ENCODE measurements at regions not wholly inside any gene's neighbourhood (a gene's known extent, or its start where the extent isn't known, plus 50 kb on each side); places are given as distances from the start of the nearest gene placed in this dataset.
"Not testable (repeated sequence)": the region's sequence is repeated elsewhere in the genome, so short reads cannot be mapped to it uniquely, and the experiment has no call there.

DNA sequence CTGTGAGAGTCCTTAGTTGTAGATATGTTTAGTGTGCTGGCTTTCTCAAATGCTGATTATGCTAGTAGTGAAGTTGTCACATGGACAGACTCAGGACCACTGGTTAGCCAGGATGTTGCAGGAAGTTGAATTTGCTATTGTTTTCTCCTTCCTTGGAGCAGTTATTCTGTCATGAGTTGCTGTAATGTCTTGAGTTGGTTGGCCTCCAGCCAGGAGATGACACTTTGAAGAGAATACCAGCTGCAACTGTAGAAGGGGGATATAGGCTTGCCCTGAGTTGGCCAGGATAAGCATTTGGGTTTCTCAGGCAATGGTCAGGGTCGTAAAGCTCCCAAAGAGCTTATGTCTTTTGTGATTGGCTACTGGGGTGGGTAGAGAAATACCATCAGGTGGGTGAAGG is 206.7 kb downstream of the ZNF621 start:
- H3K9me3 Mint-ChIP-seq: peaks cover 36% of the 10 kb centered on the region
- no peak overlapping the region for H3K27ac Mint-ChIP-seq
- no peak for ATAC-seq
- no peak overlapping the region for H3K4me3 Mint-ChIP-seq
- peaks cover 4% of the 10 kb centered on the region for H3K36me3 Mint-ChIP-seq (ENCODE audit: low read depth)
- H3K27me3 Mint-ChIP-seq: peaks cover 4% of the 10 kb centered on the region
- DNase-seq: no peak
- H3K4me1 Mint-ChIP-seq: no peaks in the 10 kb centered on the region

DNA sequence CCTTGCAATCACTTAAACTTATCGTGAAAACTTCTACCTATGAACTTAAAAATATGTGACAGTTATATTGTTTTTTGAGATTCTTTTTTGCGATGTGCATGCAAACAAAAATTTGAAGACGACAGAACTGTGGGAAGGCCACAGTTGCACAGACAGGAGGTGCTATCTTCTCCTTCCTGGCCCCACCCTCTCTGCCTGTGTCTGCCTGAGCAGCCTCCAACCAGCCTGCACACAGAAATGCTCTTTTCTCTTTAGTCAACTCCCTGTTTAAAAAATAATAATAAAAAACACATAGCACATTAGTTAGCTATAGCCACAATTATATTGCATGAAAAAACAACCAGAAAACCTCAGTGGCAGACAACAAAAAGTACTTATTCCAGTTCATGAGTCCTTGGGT is 212.2 kb downstream of the ZNF621 start:
- H3K4me3 Mint-ChIP-seq: no peak overlapping the region
- no peak for ATAC-seq
- H3K4me1 Mint-ChIP-seq: no peaks in the 10 kb centered on the region
- no peaks in the 10 kb centered on the region for H3K36me3 Mint-ChIP-seq (ENCODE audit: low read depth)
- no peak for DNase-seq
- H3K27me3 Mint-ChIP-seq: no peaks in the 10 kb centered on the region
- no peak overlapping the region for H3K27ac Mint-ChIP-seq
- peaks cover 8% of the 10 kb centered on the region for H3K9me3 Mint-ChIP-seq

- Mint-ChIP-seq H3K27ac (no peak overlapping the region), H3K36me3 (ENCODE audit: low read depth) (no peaks in the 10 kb centered on the region), H3K27me3 (no peaks in the 10 kb centered on the region), H3K9me3 (peaks cover 8% of the 10 kb centered on the region), H3K4me3 (no peak overlapping the region), H3K4me1 (no peaks in the 10 kb centered on the region)
- ATAC-seq: no peak
- DNase-seq: no peak
Measured at GRCh38 chr3:40737343-40737742, 212.6 kb downstream of the ZNF621 start.

- no peak overlapping the region for H3K27ac Mint-ChIP-seq
- H3K9me3 Mint-ChIP-seq: no peaks in the 10 kb centered on the region
- ATAC-seq: no peak
- no peaks in the 10 kb centered on the region for H3K4me1 Mint-ChIP-seq
- no peak for DNase-seq
- H3K4me3 Mint-ChIP-seq: no peak overlapping the region
- no peaks in the 10 kb centered on the region for H3K27me3 Mint-ChIP-seq
- H3K36me3 Mint-ChIP-seq (ENCODE audit: low read depth): no peaks in the 10 kb centered on the region
Measured at GRCh38 chr3:40739971-40740370, 215.2 kb downstream of the ZNF621 start.

DNA sequence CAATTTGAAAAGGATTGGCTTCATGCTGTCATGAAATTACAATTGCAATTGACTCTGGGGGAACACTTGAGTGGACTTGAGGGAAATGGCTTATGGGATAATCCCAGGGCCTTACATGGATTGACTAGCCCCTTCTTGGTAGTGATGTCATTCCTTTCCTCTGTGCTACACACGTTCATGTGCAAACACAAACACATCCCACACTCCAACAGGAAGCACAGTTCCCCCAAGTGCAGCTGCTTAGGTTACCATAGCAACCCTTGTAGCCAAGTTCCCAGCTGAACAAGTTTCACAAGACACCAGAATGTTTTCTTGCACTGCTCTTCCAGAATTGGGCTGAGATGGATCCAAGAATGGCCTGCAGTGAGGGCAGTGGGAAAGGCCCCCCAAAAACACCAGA is 217.0 kb downstream of the ZNF621 start:
- Mint-ChIP-seq H3K27me3 (peaks cover 5% of the 10 kb centered on the region), H3K27ac (no peak overlapping the region), H3K4me3 (no peak overlapping the region), H3K4me1 (no peaks in the 10 kb centered on the region), H3K36me3 (ENCODE audit: low read depth) (no peaks in the 10 kb centered on the region), H3K9me3 (no peaks in the 10 kb centered on the region)
- DNase-seq (no peak), ATAC-seq (no peak)

DNA sequence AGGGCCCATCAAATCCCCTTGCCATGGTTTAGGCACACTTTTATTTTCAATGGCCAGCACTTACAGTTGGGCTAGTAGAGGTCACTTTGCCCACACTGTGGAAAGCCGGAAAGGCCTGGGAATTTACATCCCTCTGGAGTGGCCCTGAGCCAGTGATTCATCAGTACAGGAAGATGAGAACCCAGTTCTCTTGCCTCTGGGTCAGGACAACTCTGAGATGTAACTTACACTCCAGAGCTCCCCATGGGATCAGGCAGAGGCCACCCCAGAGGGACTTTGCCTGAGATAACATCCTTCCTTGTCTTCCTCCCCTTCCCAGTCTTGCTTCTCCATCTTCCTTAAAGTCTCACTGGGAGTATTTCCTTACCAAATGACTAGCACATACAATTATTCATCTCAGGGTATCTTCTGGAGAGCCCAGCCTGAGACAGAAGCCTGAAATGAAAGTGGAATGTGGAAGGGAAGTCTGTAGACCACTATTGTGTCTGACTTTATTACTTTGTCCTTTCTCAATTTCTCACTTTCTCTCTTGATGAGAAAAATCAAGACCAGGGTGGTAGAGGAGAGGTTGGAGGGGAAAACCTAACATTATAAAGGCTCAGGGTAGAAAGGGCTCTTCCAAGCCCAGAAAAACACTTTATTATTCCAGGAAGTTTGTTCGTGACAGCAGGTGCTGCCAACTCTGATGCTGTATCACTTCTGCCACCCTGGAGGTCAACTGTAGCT is 220.8 kb downstream of the ZNF621 start:
- no peaks in the 10 kb centered on the region for H3K36me3 Mint-ChIP-seq (ENCODE audit: low read depth)
- ATAC-seq: no peak

GRCh38 chr3:40751666-40752065 is 226.9 kb downstream of the ZNF621 start:
- no peak for DNase-seq
- peaks cover 14% of the 10 kb centered on the region for H3K27me3 Mint-ChIP-seq
- no peak overlapping the region for H3K4me3 Mint-ChIP-seq
- no peak for ATAC-seq
- no peaks in the 10 kb centered on the region for H3K9me3 Mint-ChIP-seq
- no peak overlapping the region for H3K27ac Mint-ChIP-seq
- H3K36me3 Mint-ChIP-seq (ENCODE audit: low read depth): no peaks in the 10 kb centered on the region
- no peaks in the 10 kb centered on the region for H3K4me1 Mint-ChIP-seq

More for the DNA sequence above, 220.8 kb downstream of the ZNF621 start:
- Mint-ChIP-seq H3K27ac (no peak overlapping the region), H3K4me3 (no peak overlapping the region), H3K27me3 (peaks cover 7% of the 10 kb centered on the region), H3K4me1 (no peaks in the 10 kb centered on the region), H3K9me3 (no peaks in the 10 kb centered on the region)
- no peak for DNase-seq

DNA sequence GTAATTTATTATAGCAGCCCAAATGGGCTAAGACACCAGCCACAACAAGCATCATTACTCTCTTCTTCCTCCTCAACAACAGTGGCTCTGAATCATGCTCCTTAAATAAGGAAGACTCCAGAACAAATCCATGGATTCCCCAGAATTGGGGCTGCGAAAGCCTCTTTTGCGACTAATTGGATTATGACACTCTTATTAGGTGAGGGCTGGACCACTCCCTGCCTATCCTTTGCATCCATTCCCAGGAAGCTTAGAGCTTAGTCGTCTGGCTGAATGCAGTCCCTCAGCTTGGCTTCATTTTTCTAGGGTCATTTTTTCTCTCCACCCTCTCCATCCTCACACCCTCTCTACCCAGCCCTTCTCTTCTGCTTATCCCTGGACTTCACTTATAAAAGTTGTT is 227.7 kb downstream of the ZNF621 start:
- Mint-ChIP-seq H3K27me3 (peaks cover 14% of the 10 kb centered on the region), H3K4me1 (no peaks in the 10 kb centered on the region), H3K4me3 (no peak overlapping the region), H3K9me3 (no peaks in the 10 kb centered on the region), H3K27ac (no peak overlapping the region), H3K36me3 (ENCODE audit: low read depth) (no peaks in the 10 kb centered on the region)
- DNase-seq (no peak), ATAC-seq (no peak)

DNA sequence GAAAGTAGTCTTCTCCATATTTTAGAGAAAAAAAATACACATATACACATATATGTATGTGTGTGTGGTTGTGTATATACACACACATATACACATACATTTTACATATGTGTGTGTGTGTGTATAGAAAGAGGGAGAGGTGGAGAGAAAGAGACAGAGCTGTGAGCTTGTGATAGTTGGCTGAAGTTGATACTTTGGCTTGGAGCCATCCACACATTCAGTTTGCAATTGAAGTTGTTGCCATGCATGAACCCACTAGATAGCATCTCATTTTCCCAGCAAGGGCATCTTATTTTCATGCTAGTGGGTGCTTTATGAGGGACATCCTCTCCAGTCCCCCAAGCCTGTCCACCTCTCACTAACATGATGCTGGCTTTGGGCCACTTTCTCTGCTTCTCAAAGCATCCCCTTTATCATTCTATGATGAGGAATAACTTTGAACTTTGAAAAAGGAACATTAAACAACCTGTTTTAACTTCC is 228.6 kb downstream of the ZNF621 start:
- ATAC-seq (no peak), DNase-seq (no peak)
- Mint-ChIP-seq H3K4me3 (no peak overlapping the region), H3K36me3 (ENCODE audit: low read depth) (no peaks in the 10 kb centered on the region), H3K9me3 (no peaks in the 10 kb centered on the region), H3K4me1 (no peaks in the 10 kb centered on the region), H3K27me3 (peaks cover 16% of the 10 kb centered on the region), H3K27ac (no peak overlapping the region)

DNA sequence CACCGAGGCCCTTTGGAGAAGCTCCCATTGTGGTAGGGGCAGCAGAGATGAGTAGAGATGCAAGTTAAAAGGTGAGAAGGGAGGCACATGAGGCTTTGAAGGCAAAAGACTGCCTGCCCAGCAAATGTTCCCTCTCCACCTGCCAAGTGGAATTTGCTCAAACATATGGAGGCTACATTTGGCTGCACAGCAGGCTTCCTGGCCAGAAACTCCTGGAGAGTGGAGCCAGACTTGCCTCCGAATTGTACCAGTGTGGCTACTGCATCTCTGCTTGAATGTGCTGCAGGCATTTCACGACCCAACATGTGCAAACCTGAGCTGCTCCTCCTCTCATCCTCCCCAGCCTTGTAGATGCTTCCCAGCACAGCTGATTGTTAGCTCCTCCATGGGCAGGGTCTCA is 229.2 kb downstream of the ZNF621 start:
- Mint-ChIP-seq H3K4me1 (no peaks in the 10 kb centered on the region), H3K36me3 (ENCODE audit: low read depth) (no peaks in the 10 kb centered on the region), H3K27me3 (peaks cover 16% of the 10 kb centered on the region), H3K27ac (no peak overlapping the region), H3K9me3 (no peaks in the 10 kb centered on the region), H3K4me3 (no peak overlapping the region)
- no peak for ATAC-seq
- DNase-seq: no peak

DNA sequence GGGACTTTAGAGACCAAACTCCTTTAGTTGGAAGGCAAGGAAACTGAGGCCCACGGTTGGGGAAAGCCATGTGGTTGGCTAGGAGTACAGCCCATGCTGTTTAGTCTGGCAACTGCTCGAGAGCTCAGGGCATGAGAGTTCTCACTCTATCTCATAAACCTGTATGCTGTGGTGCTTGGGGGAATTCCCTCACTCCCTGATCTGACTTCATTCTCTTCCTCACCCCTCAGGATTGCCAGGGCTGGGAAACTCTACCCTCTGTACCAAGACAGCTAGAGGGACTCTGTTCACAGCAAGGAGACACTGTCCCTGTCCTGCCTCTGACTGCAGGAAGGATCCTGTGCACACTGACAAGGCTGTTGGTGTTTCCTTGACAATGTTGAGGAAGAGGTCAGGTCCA is 230.2 kb downstream of the ZNF621 start:
- H3K4me3 Mint-ChIP-seq: no peak overlapping the region
- H3K27me3 Mint-ChIP-seq: peaks cover 16% of the 10 kb centered on the region
- peak; percentile 24 for ATAC-seq
- no peak overlapping the region for H3K27ac Mint-ChIP-seq
- H3K36me3 Mint-ChIP-seq (ENCODE audit: low read depth): no peaks in the 10 kb centered on the region
- DNase-seq: no peak
- no peaks in the 10 kb centered on the region for H3K4me1 Mint-ChIP-seq
- H3K9me3 Mint-ChIP-seq: peaks cover under 1% of the 10 kb centered on the region

- ATAC-seq (no peak), DNase-seq (no peak)
- Mint-ChIP-seq H3K4me1 (no peaks in the 10 kb centered on the region), H3K4me3 (no peak overlapping the region), H3K36me3 (ENCODE audit: low read depth) (no peaks in the 10 kb centered on the region), H3K27me3 (peaks cover 21% of the 10 kb centered on the region), H3K9me3 (peaks cover 13% of the 10 kb centered on the region), H3K27ac (no peak overlapping the region)
Measured at GRCh38 chr3:40756500-40756899, 231.7 kb downstream of the ZNF621 start.

- H3K36me3 Mint-ChIP-seq (ENCODE audit: low read depth): not testable (repeated sequence)
Measured at GRCh38 chr3:40762771-40763170, 238.0 kb downstream of the ZNF621 start.

GRCh38 chr3:40763807-40764206 is 239.0 kb downstream of the ZNF621 start:
- Mint-ChIP-seq H3K9me3 (peaks cover 18% of the 10 kb centered on the region), H3K4me1 (no peaks in the 10 kb centered on the region), H3K27me3 (peaks cover 14% of the 10 kb centered on the region), H3K27ac (no peak overlapping the region), H3K36me3 (ENCODE audit: low read depth) (no peaks in the 10 kb centered on the region), H3K4me3 (no peak overlapping the region)
- ATAC-seq (no peak), DNase-seq (no peak)

More at GRCh38 chr3:40762771-40763170, 238.0 kb downstream of the ZNF621 start:
- H3K4me1 Mint-ChIP-seq, ATAC-seq, DNase-seq, H3K4me3 Mint-ChIP-seq, H3K27ac Mint-ChIP-seq: not testable (repeated sequence)
- peaks cover 18% of the 10 kb centered on the region for H3K9me3 Mint-ChIP-seq
- H3K27me3 Mint-ChIP-seq: peaks cover 14% of the 10 kb centered on the region

- peaks cover 18% of the 10 kb centered on the region for H3K9me3 Mint-ChIP-seq
- H3K36me3 Mint-ChIP-seq (ENCODE audit: low read depth): no peaks in the 10 kb centered on the region
- no peak for DNase-seq
- H3K4me3 Mint-ChIP-seq: no peak overlapping the region
- H3K27ac Mint-ChIP-seq: no peak overlapping the region
- no peaks in the 10 kb centered on the region for H3K4me1 Mint-ChIP-seq
- no peak for ATAC-seq
- H3K27me3 Mint-ChIP-seq: peaks cover 14% of the 10 kb centered on the region
Measured at GRCh38 chr3:40764747-40765146, 240.0 kb downstream of the ZNF621 start.

- DNase-seq (no peak), ATAC-seq (no peak)
- Mint-ChIP-seq H3K9me3 (peaks cover 9% of the 10 kb centered on the region), H3K36me3 (ENCODE audit: low read depth) (no peaks in the 10 kb centered on the region), H3K27ac (no peak overlapping the region), H3K4me1 (no peaks in the 10 kb centered on the region), H3K4me3 (no peak overlapping the region), H3K27me3 (peaks cover 8% of the 10 kb centered on the region)
Measured at GRCh38 chr3:40765884-40766283, 241.1 kb downstream of the ZNF621 start.

All from activated naive CD8-positive, alpha-beta T cell treated with anti-CD3 and anti-CD28 coated beads, Interleukin-2, amount 50 U/mL, for 24 hours (primary cell).